RWPE1 (cell line): ENCODE measurements at regions not wholly inside any gene's neighbourhood (a gene's known extent, or its start where the extent isn't known, plus 50 kb on each side); places are given as distances from the start of the nearest gene placed in this dataset.

Experiments used
- CTCF ChIA-PET: fragments of 350-600 bp; sonication (Branson Sonifier 250); formaldehyde crosslinking; extraction: SDS; loops from one replicate; lab custom pipeline; 2021; lab: Yijun Ruan, JAX
- POLR2A ChIA-PET: fragments of 400-600 bp; formaldehyde crosslinking; extraction: SDS; loops from one replicate; lab custom pipeline; 2020; ENCODE audit warnings: antibody characterized with exemption; ENCODE audit not compliant: low non-redundant PET; lab: Yijun Ruan, JAX
- DNase-seq: peaks from one replicate; pipeline ENCODE4 v3.0.0; 2012; ENCODE audit warnings: low spot score
- H3K27ac ChIP-seq: fragments of 450-650 bp; 2 replicates; pipeline ENCODE4 v1.5.1; 2017
- CTCF ChIP-seq: fragments of 450-650 bp; conservative IDR thresholded peaks from 2 replicates; pipeline ENCODE4 v1.5.1; 2017; ENCODE audit warnings: low read depth, mild to moderate bottlenecking

- ChIA-PET POLR2A (no interaction called here), CTCF (no interaction called here)
- no peak for DNase-seq
- no peak for TF ChIP-seq CTCF
- H3K27ac ChIP-seq = no peak overlapping the region
Measured at GRCh38 chr15:60259469-60259868, 138.3 kb downstream of the ANXA2 start.

GRCh38 chr15:60264088-60264487 is 133.7 kb downstream of the ANXA2 start:
- DNase-seq = no peak
- CTCF ChIA-PET = interaction anchor here (0.6 to 0.7 kb wide), 2 partner anchors 47 to 343 kb away, joined by 3 to 4 read pairs; no protein-coding TSS in a partner anchor
- no peak overlapping the region for H3K27ac ChIP-seq
- TF ChIP-seq CTCF = no peak
- POLR2A ChIA-PET = interaction anchor here (0.6 kb wide), 1 partner anchor 175 kb away, joined by 3 read pairs; no protein-coding TSS in a partner anchor

GRCh38 chr15:60264566-60264965 is 133.2 kb downstream of the ANXA2 start:
- H3K27ac ChIP-seq = no peak overlapping the region
- POLR2A ChIA-PET = interaction anchor here (0.6 kb wide), 1 partner anchor 175 kb away, joined by 3 read pairs; no protein-coding TSS in a partner anchor
- no peak for TF ChIP-seq CTCF
- DNase-seq = no peak
- CTCF ChIA-PET = interaction anchor here (0.6 to 0.7 kb wide), 2 partner anchors 47 to 343 kb away, joined by 3 to 4 read pairs; no protein-coding TSS in a partner anchor

GRCh38 chr15:60265057-60265456 is 132.7 kb downstream of the ANXA2 start:
- H3K27ac ChIP-seq = no peak overlapping the region
- peak; percentile 3 for DNase-seq
- TF ChIP-seq CTCF = no peak
- POLR2A ChIA-PET = no interaction called here
- CTCF ChIA-PET = no interaction called here

- DNase-seq = no peak
- no peak overlapping the region for H3K27ac ChIP-seq
- CTCF ChIA-PET = no interaction called here
- POLR2A ChIA-PET = no interaction called here
- TF ChIP-seq CTCF = no peak
Measured at GRCh38 chr15:60272623-60273022, 125.2 kb downstream of the ANXA2 start.

- TF ChIP-seq CTCF = no peak
- DNase-seq = no peak
- ChIA-PET POLR2A (no interaction called here), CTCF (no interaction called here)
- no peak overlapping the region for H3K27ac ChIP-seq
Measured at GRCh38 chr15:60275624-60276023, 122.2 kb downstream of the ANXA2 start.

GRCh38 chr15:60278879-60279278 is 118.9 kb downstream of the ANXA2 start:
- no peak for TF ChIP-seq CTCF
- ChIA-PET POLR2A (no interaction called here), CTCF (interaction anchor here (1.1 kb wide), 1 partner anchor 48 kb away, joined by 5 read pairs; no protein-coding TSS in a partner anchor)
- no peak for DNase-seq
- no peak overlapping the region for H3K27ac ChIP-seq
